ENCODE measurements at regions not wholly inside any gene's neighbourhood (a gene's known extent, or its start where the extent isn't known, plus 50 kb on each side); places are given as distances from the start of the nearest gene placed in this dataset.

DNA sequence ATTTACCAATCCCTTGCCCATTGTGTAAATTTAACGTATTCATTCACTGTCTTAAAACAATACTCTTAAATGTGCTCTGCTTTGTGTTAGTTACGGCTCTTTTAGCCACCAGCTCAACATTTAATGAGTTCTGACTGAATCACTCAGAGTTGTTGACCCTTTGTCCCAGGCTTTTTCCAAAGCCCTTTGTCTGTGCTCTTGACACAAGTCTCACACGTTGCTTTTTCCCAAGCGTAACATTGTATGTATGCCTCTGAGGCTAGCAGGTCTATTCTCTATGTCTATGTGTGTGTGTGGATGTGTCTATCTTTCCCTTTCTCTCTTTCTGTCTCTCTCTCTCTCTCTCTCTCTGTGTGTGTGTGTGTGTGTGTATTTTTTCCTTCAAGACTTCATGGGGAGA, 435.4 kb upstream of the GOLIM4 start:
- in situ Hi-C loops (cut with HindIII; ENCODE audit: low pct_ligation_motif_present, low pct_unique_long_range_greater_than_20kb, low sequenced_read_pairs): no loop called here
- DNase-seq: no peak

DNA sequence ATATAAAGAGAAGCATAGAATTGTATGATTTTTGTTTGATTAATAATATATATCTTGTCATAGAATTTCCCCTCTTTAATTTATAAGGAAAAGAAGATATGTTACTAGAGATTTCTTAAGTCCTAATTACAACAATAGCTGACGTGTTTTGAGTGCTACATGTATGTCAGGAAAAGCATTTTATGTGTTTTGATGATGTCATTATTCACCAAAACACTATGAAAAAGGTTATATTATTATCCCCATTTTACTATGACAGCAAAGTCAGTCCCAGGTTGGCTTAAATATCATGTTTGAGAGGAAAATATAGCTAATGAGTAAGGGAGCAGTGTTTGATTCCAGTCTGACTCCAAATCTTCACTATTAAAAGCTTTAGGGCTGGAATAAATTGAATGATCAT, 428.4 kb upstream of the GOLIM4 start:
- in situ Hi-C loops (cut with HindIII; ENCODE audit: low pct_ligation_motif_present, low pct_unique_long_range_greater_than_20kb, low sequenced_read_pairs): no loop called here
- DNase-seq: no peak

DNA sequence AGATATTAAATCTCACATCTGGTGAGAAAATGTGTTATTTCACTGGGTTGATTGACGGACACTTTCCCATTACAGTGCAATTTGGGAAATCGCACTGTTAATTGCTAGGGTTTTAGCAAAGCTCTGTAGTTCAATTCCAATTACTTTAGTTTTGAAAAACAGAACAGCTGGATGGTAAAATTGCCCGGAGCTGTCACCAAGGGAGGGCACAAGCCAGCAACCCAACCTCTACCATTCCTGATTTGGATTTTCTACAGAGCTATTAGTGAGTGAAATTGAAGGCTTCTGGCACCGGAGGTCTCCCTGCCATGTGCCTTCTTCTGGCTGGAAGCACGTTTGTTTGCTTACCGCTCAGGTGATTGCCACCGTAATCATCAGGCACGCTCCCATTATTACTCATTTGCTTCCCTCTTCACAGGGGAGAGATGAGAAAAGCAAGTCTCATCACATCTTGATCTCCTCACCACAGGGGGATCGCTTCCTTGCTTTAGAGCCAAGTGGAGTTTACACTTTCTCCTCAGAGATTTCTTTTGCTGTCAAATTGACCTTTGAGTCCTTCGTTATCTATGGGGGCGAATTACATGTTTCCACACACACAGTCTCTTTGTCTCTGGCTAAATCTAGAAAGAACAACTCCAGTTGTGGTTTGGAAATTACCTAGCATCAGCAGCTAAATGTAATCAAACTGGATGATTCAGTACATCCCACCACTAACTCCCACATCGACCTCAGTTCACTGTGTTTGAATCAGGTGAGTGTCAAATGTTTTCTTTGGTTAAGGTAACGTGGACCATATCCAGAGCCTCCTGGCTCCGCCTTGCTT, 421.7 kb upstream of the GOLIM4 start:
- in situ Hi-C loops (cut with HindIII; ENCODE audit: low pct_ligation_motif_present, low pct_unique_long_range_greater_than_20kb, low sequenced_read_pairs): no loop called here

DNA sequence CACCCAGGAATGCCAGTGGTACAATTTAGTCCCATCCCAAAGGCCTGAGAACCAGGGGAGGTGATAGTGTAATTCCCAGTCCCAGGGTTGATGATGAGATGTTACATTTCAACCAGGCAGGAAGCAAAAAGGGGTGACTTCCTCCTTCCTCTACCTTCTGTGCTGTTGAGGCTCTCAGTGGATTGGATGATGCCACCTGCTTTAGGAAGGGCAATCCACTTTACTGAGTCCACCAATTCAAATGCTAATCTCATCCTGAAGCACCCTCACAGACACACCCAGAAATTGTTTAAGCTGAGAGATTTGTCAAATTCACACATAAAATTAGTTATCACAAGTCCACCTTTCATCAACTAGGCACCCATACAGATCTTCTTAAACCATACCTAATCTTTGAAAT, 418.5 kb upstream of the GOLIM4 start:
- DNase-seq: no peak
- in situ Hi-C loops (cut with HindIII; ENCODE audit: low pct_ligation_motif_present, low pct_unique_long_range_greater_than_20kb, low sequenced_read_pairs): no loop called here

More for the DNA sequence above, 421.7 kb upstream of the GOLIM4 start:
- DNase-seq: no peak

DNA sequence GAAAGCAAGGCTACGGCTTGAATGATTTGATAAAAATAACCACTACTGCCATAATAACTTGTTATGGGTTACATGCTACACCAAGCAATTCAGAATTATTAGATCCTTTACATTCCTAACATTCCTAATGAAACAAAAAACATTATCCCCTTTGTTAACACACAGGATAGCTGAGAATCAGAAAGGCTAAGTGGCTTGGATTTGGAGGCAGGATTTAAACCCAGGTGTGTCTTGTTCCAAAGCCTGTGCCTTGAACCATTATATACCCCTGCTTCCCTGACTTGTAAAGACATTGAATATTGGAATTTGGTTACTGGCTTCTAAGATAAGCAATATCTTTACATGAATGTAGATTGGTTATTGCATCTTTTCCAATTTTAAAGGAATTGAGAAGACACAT, 417.1 kb upstream of the GOLIM4 start:
- DNase-seq: no peak
- in situ Hi-C loops (cut with HindIII; ENCODE audit: low pct_ligation_motif_present, low pct_unique_long_range_greater_than_20kb, low sequenced_read_pairs): no loop called here

DNA sequence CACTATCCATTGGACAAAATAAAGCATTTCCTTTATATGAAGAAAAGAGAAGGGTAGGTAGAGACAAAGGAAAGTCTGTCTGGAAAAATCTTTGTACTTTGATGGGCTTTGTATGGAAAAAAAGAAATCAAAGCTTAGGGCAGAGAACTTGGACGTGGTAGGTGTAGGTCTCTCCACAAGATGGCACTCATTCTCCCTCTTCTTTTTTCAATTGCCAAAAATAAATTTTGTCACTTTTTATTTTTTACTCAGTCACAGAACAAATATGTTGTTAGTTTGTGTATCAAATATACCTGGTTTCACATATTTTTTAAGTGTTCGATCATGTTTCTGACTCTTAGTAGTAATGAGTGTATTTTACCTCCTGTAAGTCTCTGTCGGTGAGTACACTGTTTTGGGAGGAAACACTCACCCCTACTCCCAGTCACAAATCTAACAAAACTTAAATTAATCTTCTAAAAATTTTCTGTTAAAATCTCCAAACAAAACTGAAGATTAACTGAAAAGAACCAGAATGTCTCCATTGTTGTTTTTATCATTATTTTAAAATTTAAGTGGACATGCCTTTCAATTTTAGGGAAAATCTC, 415.8 kb upstream of the GOLIM4 start:
- peak; percentile 4 for DNase-seq
- in situ Hi-C loops (cut with HindIII; ENCODE audit: low pct_ligation_motif_present, low pct_unique_long_range_greater_than_20kb, low sequenced_read_pairs): no loop called here

DNA sequence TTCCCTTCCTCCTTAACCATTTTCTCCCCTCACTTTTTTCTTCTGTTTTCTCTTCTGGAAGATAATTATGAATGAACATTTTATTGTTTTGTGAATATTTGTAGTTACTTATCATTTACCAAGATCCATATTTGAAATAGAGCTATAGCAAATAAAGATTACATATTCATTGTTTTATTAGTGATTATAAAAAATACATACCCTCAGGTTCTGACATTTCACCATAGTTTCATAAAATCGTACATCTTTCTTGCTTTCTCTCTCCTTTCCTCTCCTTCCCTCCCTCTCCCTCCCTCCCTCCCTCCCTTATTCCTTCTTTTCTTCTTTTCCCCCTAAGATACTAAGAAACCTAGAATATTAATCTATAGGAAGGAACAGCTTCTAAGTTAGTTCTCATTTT, 410.9 kb upstream of the GOLIM4 start:
- DNase-seq: no peak
- in situ Hi-C loops (cut with HindIII; ENCODE audit: low pct_ligation_motif_present, low pct_unique_long_range_greater_than_20kb, low sequenced_read_pairs): no loop called here

DNA sequence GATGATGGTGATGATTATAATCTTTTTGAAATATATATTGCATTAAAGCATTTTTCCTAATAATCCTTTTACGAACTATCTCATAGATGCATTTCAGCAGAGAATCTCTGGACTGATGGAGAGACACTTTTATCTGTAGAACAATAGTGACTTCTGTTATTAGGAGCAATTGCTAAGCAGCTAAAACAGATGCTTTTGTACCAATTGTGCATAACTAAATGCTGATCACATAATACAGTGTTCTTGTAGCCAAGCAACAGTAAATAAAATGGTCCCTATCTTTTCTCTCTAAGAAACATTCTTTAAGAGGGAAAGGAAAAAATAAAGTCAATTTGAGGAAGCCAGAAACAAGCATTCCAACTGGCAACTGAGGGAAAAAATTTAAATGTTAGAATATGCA, 405.8 kb upstream of the GOLIM4 start:
- DNase-seq: no peak
- in situ Hi-C loops (cut with HindIII; ENCODE audit: low pct_ligation_motif_present, low pct_unique_long_range_greater_than_20kb, low sequenced_read_pairs): no loop called here

DNA sequence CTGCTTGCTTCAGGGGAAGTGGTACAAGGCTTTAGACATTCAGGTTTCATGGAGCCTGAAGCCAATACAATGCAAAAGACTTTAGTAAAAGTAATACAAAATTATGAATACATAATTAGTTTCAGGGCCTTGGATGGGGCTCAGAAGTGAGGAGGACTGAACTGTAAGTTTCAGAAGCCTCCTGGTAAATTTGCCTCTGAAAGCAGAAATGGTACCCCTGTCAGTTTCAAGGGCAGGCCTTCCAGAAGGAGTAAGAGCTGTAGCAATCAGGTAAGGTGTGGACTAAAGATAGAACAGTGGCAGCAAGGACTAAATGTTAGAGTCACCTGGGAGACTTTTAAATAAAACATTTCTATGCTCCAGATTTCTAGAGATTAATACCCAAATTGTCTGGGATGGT, 402.5 kb upstream of the GOLIM4 start:
- DNase-seq: no peak
- in situ Hi-C loops (cut with HindIII; ENCODE audit: low pct_ligation_motif_present, low pct_unique_long_range_greater_than_20kb, low sequenced_read_pairs): no loop called here

DNA sequence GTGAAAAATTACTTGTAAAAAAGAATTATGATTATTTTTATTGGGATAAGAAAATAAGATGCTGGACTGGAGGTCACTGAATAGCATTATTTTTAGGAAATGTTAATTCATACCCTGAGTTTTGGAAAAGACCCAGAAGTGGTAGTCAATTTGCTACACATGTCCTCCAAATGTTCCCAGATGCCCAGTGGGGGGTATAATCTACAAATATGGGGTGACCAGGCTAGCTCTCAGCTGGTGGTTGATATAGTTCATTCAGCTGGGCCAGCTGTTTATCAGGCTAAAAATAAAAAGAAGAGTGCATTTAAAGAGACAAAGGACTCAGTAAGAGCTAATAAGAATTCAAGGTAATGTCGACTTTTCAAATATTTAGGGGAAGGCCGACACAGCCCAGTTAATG, 402.0 kb upstream of the GOLIM4 start:
- in situ Hi-C loops (cut with HindIII; ENCODE audit: low pct_ligation_motif_present, low pct_unique_long_range_greater_than_20kb, low sequenced_read_pairs): no loop called here
- DNase-seq: no peak

DNA sequence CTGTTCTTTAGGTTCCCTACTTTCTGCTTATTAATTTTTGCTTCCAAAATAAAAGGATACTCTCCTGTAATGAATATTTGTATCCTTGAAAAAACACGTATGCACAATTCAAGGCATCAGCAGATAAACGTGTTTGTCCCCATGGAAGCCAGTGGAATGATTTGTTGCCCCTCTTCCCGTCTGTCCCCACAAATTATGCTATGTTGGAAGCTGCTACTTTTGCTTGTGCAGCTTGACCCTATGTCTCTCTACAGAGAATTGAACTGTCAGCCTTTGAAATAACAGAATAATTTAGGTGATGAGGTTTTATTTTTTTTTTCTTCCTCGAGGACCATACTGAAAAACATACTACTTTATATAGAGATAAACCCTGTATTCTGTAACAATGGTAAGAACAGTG, 401.5 kb upstream of the GOLIM4 start:
- no peak for DNase-seq

DNA sequence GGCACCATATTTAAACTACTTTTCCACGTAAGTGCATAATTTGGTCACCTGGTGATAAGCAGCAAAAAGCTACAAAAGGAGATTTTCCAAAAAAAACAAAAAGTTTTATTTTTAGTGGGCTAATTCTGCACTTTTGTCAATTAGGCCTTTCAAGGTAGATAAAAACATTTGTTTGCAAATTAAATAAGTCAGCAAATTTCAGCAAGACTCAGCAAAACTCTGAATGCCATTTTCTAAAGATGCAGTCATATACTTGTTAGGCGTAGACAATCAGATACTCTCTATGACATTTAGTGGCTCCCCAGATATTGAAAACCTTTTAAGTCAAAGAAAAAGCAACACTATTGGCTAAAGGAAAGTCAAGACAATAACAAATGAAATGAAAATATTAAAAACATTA, 400.2 kb upstream of the GOLIM4 start:
- in situ Hi-C loops (cut with HindIII; ENCODE audit: low pct_ligation_motif_present, low pct_unique_long_range_greater_than_20kb, low sequenced_read_pairs): no loop called here
- DNase-seq: no peak

More for the DNA sequence above, 401.5 kb upstream of the GOLIM4 start:
- in situ Hi-C loops (cut with HindIII; ENCODE audit: low pct_ligation_motif_present, low pct_unique_long_range_greater_than_20kb, low sequenced_read_pairs): no loop called here

DNA sequence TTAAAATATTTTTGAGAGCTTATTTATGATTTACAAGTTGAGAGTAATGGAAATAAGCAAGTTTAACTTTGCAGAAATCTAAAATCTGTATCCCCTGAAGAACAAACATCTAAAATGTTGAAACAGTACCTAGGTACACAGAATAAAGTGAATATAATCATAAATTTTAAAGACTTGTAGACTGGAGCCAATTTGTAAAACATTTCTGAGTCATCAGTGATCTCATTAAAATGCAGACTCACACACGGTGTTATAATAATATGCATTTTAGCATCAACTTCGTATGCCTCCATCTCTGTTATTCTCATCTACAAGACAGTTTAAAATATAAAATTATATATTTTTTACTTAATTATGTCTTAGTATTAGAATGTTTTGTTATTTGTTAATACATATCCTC, 399.5 kb upstream of the GOLIM4 start:
- in situ Hi-C loops (cut with HindIII; ENCODE audit: low pct_ligation_motif_present, low pct_unique_long_range_greater_than_20kb, low sequenced_read_pairs): no loop called here

DNA sequence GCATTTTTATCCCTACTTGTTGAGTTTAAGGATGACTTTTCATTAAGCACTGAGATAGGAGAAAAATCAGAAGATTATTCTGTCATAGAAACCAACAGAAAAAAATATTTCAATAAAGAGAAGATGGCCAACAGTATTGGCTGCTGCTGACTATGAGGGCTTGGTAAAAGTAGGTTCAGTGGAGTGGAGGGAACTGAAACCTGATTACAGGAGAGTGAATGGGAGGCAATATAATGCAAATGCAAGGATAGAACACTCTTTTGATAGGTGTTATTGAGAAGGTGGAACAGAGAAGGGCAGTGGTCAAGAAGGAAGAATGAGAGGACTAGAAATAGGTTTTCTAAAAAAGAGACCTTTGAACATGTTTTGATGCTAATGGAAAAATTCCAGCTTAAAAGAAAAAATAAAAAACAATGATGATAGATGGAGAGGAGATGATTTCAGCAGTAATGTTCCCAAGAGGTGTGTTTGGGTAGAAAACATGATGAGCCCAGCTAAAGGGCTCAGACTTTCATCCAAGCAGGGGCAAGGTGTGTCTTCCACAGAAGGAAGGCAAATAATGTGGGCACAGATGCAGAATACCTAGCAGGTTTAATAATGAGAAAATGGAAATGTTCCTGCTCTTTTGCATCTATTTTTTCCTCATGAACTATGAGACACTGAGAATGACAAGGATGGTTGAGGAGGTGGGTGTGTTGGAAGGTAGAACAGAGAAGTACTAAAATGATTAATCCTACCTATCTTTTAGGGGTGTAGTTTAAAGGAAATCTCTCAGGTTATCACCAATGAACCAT, 397.9 kb upstream of the GOLIM4 start:
- in situ Hi-C loops (cut with HindIII; ENCODE audit: low pct_ligation_motif_present, low pct_unique_long_range_greater_than_20kb, low sequenced_read_pairs): no loop called here
- DNase-seq: no peak

More for the DNA sequence above, 399.5 kb upstream of the GOLIM4 start:
- DNase-seq: no peak

DNA sequence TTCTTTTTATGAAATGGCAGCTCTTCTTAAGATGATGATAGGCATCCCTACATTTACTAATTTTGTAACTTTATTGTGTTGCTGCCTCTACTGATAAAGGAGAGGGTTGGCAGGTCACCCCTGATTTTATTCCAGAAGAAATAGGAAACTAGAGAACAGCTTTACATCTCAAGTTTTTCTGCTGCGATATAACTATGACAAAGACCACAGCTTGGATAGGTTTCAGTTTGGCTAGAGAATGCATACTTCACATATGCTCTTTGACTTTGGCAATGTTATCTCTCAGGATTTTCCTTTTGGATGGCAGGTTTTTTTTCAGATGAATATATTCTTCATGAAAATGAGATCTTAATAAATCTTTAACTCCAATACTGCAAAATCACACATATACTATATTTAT, 395.3 kb upstream of the GOLIM4 start:
- in situ Hi-C loops (cut with HindIII; ENCODE audit: low pct_ligation_motif_present, low pct_unique_long_range_greater_than_20kb, low sequenced_read_pairs): no loop called here
- DNase-seq: no peak

DNA sequence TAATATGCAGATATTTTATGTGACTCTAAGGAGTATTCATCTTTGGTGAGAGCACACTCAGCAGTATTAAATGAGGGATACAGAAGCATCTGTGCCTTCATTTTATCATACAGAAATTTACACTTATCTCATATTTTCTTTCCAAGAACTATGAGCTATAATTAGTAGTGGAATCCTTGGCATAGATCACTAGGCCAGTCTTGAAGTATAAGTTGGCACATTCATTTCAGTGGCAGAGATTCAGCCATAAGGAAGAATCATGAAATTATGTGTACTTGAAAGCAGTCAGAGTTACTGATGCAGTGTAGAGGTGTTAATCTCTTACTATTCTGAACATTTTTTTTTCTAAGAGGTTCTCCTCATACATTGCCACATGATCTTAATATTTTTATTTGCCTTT, 393.6 kb upstream of the GOLIM4 start:
- no peak for DNase-seq
- in situ Hi-C loops (cut with HindIII; ENCODE audit: low pct_ligation_motif_present, low pct_unique_long_range_greater_than_20kb, low sequenced_read_pairs): no loop called here

DNA sequence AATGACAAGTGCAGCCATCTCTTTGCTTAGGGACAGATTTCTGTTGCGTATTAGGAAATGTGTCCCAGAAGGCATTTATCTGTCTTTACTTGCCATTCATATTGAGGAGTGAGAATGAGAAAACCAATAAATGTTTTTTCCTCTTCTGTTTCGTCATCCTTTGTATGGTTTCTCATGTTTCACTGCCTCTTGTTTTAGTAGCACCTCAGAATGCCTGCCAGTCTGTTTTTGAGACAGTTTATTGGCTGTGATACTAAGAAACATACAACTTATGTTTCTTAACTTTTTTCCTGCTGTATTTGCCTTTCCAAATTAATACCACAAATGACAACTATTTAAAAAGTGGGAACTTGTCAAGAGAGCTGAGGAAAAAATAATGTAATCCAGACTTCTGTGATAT, 390.2 kb upstream of the GOLIM4 start:
- no peak for DNase-seq
- in situ Hi-C loops (cut with HindIII; ENCODE audit: low pct_ligation_motif_present, low pct_unique_long_range_greater_than_20kb, low sequenced_read_pairs): no loop called here

DNA sequence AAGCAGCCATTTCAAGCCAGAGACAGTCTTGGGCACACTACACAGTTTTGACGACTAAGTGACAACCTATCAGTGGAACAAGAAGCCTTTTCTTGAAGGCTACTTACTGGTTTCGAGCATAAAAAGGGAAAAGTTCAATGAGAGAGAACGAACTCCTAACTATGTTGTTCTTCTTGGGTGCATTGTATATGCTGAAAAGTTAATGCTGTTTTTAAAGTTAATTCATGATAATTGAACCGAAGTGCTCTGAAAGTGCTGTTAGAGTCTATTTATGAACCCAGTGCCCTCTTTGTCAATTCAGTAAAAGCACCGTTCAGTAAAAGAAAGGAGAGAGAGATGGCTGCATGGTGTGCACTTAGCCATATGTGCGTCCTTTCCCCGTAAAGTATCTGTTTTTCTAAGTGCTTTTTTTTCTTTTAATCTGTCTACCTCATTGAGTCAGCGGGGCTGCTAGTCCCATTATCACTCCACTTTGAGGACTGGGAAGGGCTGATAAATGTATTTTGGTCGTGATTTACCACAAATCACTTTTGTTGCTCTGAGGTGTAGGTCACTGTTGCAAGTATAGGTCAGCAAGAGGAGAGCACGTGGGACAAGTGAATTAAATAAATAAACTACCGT, 380.7 kb upstream of the GOLIM4 start:
- in situ Hi-C loops (cut with HindIII; ENCODE audit: low pct_ligation_motif_present, low pct_unique_long_range_greater_than_20kb, low sequenced_read_pairs): no loop called here
- DNase-seq: no peak

DNA sequence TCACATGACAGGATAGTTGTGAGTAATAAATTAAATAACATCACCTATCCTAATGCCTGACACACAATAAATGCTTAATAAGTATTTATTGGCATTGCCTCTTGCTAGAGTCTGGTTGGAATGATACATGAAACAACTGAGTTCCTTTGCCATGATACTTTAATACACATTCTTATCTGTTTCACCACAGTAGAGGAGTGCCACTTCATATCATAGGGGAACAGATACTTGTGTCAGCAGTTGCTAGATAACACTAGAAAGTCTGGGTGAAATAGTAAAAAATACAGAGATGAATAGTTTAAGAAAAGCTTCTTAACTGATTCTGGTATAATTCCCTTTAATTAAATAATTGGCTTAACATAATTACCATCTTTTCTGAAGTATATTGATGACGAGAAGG, 380.0 kb upstream of the GOLIM4 start:
- DNase-seq: no peak
- in situ Hi-C loops (cut with HindIII; ENCODE audit: low pct_ligation_motif_present, low pct_unique_long_range_greater_than_20kb, low sequenced_read_pairs): no loop called here

Data from ACHN (cell line).